Activated naive CD8-positive, alpha-beta T cell treated with anti-CD3 and anti-CD28 coated beads for 36 hours (primary cell): ENCODE measurements at regions not wholly inside any gene's neighbourhood (a gene's known extent, or its start where the extent isn't known, plus 50 kb on each side); places are given as distances from the start of the nearest gene placed in this dataset.
"Not testable (repeated sequence)": the region's sequence is repeated elsewhere in the genome, so short reads cannot be mapped to it uniquely, and the experiment has no call there.

Experiments
- DNase-seq: peaks from one replicate; pipeline ENCODE4 v3.0.0; 2021
- H3K27ac Mint-ChIP-seq: one replicate; pipeline ENCODE4 v1.8.0; 2022; ENCODE audit warnings: mild to moderate bottlenecking, moderate library complexity, mixed read lengths
- H3K27me3 Mint-ChIP-seq: one replicate; pipeline ENCODE4 v1.8.0; 2022; ENCODE audit warnings: mild to moderate bottlenecking, mixed read lengths
- H3K36me3 Mint-ChIP-seq: one replicate; pipeline ENCODE4 v1.8.0; 2021; ENCODE audit warnings: mild to moderate bottlenecking, mixed read lengths
- H3K4me1 Mint-ChIP-seq: one replicate; pipeline ENCODE4 v1.8.0; 2021; ENCODE audit warnings: mixed read lengths
- H3K4me3 Mint-ChIP-seq: one replicate; pipeline ENCODE4 v1.8.0; 2022; ENCODE audit warnings: mild to moderate bottlenecking, moderate library complexity, mixed read lengths
- H3K9me3 Mint-ChIP-seq: one replicate; pipeline ENCODE4 v1.8.0; 2022; ENCODE audit warnings: mixed read lengths

DNA sequence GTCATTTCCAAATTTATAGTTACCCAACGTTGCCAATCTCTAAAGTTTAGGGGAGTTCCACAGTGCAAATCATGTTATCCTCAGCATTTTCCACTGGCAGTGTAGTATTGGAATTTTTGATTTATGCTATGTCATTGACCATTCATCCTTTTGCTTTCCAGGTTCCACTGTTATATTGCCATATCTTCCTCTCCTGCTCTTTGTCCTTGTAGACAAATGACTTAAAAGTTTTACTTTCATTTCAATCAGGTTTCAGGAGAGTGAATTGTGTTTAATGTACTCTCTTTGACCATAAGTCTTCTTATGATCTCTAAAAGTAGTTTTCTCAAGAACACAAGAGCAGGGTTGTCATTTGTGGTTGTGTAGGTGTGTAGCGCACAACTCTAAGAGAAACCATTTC, 274.6 kb downstream of the COG6 start:
- Mint-ChIP-seq H3K27ac (no peak overlapping the region), H3K9me3 (peaks cover 5% of the 10 kb centered on the region), H3K4me3 (no peak overlapping the region), H3K27me3 (peaks cover 4% of the 10 kb centered on the region), H3K36me3 (peaks cover 2% of the 10 kb centered on the region), H3K4me1 (peaks cover 11% of the 10 kb centered on the region)
- no peak for DNase-seq

DNA sequence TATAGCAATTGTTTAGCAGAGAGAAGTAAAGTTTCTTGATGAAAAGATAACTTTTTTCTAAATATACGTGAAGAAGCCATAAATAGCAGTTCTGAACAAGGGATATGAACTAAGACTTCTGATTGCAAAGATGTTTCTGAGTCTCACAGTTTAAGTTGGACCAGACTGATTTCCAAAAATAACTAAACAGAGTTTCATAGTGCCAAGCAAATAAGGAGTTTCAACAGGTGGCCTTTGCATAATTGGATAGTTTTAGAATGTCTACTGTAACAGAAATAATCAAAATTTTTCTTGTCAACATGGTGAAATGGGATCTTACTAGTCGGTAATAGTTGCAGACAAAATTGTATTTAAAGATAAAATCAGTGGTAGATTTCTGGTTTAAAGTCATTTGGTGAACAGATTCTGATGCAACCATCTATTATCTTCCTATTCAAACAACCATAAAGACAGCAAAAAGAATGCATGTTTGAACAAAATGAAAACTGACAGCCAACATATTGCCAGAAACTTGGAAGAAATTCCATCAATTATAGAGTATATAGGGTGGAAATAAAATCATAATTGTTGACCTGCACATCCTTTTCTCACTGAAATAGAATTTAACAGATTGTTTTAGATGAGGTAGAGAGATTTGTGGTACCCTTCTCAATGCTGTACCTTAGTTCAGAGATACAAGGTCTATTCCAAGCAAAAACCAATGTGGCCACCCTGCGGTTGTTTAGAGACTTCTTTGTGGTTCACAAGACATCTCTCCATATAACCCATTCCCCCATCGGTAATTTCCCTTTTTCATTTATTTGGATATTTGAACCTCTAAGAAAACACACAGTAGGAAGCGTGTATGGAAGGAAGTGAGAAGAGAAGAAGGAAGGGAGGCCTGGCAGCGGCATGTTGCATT, 275.3 kb downstream of the COG6 start:
- Mint-ChIP-seq H3K36me3 (no peaks in the 10 kb centered on the region), H3K27ac (no peak overlapping the region), H3K9me3 (peaks cover 2% of the 10 kb centered on the region), H3K4me1 (peaks cover 15% of the 10 kb centered on the region), H3K27me3 (peaks cover 4% of the 10 kb centered on the region), H3K4me3 (no peak overlapping the region)
- DNase-seq = no peak

DNA sequence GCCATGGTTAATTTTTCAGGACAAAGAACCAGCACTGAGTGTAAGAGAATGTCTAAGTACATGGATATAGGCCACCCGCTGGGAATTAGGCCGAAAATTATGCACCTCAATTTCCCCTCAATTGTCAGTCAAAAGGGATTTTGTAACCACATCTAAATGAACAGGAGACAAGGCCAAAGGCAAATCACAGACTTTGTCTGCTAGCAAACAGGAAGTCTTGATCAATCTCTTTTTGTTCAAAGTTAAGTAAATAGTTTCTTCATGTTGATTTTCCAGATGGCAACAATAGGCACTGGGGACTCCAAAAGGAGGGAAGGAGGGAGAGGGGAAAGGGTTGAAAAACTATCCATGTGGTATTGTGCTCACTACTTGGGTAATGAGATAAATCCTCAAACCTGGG, 276.0 kb downstream of the COG6 start:
- Mint-ChIP-seq H3K4me1 (peaks cover 15% of the 10 kb centered on the region), H3K9me3 (peaks cover 2% of the 10 kb centered on the region), H3K4me3 (no peak overlapping the region), H3K36me3 (no peaks in the 10 kb centered on the region), H3K27me3 (peaks cover 4% of the 10 kb centered on the region), H3K27ac (no peak overlapping the region)
- no peak for DNase-seq

DNA sequence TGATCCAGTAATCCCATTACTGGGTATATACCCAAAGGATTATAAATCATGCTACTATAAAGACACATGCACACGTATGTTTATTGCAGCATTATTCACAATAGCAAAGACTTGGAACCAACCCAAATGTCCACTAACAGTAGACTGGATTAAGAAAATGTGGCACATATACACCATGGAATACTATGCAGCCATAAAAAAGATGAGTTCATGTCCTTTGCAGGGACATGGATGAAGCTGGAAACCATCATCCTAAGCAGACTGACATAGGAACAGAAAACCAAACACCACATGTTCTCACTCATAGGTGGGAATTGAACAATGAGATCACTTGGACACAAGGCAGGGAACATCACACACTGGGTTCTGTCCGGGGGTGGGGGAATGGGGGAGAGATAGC, 277.1 kb downstream of the COG6 start:
- H3K27ac Mint-ChIP-seq, H3K9me3 Mint-ChIP-seq, H3K27me3 Mint-ChIP-seq, DNase-seq, H3K4me3 Mint-ChIP-seq, H3K36me3 Mint-ChIP-seq: not testable (repeated sequence)
- H3K4me1 Mint-ChIP-seq = peaks cover 23% of the 10 kb centered on the region

DNA sequence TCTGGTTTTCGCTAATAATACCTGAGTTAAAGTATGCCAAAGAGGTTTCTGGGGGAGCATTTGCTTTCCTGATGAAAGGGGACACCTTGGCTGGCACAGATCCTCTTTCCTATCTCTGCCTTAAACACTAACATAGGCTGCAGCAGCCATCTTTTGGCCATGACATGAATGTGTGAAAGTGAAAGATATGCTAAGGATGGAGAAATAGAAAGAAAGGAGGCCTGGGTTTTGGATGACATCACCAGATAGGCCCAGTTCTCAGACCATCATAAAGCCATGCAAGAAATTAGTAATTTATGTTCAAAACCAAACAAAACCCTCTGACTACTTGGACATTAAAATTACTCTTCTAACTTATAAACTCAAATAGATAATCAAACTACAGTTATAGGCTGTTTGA, 279.7 kb downstream of the COG6 start:
- Mint-ChIP-seq H3K4me1 (peaks cover 23% of the 10 kb centered on the region), H3K4me3 (no peak overlapping the region), H3K36me3 (no peaks in the 10 kb centered on the region), H3K27ac (no peak overlapping the region), H3K9me3 (peaks cover 2% of the 10 kb centered on the region), H3K27me3 (peaks cover under 1% of the 10 kb centered on the region)
- DNase-seq = no peak

DNA sequence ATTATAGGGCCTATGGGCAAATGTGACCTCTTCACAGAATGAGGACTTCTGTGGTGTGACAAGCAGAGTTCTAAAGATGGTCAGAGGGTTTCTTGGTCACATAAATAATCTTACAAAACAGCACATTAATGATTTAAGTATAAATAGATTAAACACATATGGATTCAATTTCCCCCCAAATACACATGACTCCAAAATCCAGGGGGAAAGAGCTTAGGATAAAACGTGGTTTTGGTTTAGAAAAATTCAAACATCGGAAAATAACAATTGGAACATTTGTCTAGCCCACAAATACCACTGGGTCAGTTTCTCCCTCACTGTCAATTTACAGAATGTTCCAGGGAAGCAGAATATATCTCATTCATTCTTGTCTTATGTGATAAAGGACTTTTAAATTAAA, 283.1 kb downstream of the COG6 start:
- Mint-ChIP-seq H3K4me1 (peaks cover 22% of the 10 kb centered on the region), H3K27ac (no peak overlapping the region), H3K4me3 (no peak overlapping the region), H3K36me3 (no peaks in the 10 kb centered on the region), H3K27me3 (no peaks in the 10 kb centered on the region), H3K9me3 (peaks cover 2% of the 10 kb centered on the region)
- DNase-seq = no peak

DNA sequence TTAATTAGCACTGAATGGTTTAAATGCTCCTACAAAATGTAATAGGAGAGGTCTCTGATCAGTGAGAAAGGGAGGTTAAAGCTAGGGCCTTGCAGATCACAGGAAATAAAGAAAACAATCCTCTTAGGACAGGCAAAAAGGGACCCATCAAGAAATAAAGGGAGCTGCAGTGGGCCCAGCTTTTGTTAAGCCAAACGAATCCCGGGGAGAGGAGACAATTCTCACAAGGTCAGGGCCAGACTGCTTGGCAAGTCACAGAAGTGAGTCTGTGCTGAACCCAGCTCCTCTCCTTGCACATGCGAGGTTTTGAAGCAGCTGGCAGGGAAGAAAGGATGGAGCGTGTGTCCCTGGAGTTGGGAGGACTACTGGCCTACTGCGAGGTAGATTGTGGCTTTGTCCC, 285.8 kb downstream of the COG6 start:
- DNase-seq = no peak
- no peaks in the 10 kb centered on the region for H3K9me3 Mint-ChIP-seq
- no peaks in the 10 kb centered on the region for H3K27me3 Mint-ChIP-seq
- no peak overlapping the region for H3K27ac Mint-ChIP-seq
- no peak overlapping the region for H3K4me3 Mint-ChIP-seq
- no peaks in the 10 kb centered on the region for H3K36me3 Mint-ChIP-seq
- peaks cover 21% of the 10 kb centered on the region for H3K4me1 Mint-ChIP-seq

DNA sequence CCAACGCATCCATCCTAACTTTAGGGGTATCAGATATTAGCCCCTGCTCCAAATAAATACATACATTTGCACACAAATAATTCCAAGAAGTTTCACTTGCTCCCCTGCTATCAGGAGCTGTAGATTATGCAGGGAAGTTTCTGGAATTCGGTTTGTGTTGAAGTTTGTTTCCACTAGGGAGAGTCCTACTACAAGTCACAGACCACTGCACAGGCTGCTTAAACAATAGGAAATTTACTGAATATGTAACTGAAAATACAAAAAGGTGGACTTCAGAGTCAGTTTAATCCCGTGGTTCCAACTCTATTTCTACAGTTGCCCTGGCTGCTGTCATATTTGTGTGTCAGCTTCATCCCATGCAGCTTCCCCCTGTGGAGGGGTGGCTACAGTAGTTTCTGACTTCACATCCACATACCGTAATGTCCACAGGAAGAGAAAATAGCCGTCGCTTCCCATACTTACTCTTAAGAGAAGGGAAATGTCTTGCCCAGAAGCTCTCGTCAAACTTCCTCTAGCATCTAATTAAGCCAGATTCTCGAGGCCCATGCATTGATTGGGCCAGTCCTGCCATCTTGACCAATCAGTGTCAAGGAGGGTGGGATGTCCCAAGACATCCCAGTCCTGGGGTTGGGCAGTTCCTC, 286.6 kb downstream of the COG6 start:
- Mint-ChIP-seq H3K4me3 (no peak overlapping the region), H3K4me1 (peaks cover 17% of the 10 kb centered on the region), H3K36me3 (no peaks in the 10 kb centered on the region), H3K9me3 (no peaks in the 10 kb centered on the region), H3K27ac (no peak overlapping the region), H3K27me3 (no peaks in the 10 kb centered on the region)
- no peak for DNase-seq

DNA sequence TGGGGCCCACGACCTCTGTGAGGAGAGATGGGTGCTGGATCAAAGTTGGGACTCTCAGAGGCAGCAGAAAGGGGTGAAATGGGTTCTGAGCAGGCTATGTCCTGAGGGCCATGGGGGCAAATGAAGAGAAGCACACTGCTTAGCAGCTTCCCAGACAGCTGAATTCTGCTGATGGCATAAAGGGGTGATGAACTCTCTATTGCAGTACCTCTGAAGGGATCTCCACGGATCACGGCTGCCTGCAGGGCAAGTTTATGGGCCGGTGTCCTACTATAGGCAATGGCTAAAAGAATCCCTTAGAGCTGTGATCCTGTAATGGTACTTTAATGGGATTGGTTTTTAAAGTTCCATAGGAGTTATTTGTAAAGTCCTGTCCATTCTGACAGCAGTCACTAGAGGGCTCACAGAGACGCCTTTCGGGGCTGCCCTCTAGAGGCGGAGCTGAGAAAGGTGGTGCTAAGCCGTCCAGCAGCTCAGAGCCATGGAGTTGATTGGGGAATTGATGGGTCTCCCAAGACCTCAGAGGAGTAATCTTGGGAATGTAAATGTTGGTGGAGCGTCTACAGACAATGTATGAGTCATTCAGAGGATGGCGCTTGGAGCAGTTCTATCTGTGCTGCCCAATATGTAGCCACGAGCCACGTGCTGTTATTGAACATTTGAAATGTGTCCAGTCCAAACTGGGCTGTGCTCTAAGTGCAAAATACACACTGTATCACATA, 287.3 kb downstream of the COG6 start:
- Mint-ChIP-seq H3K36me3 (no peaks in the 10 kb centered on the region), H3K4me3 (no peak overlapping the region), H3K9me3 (no peaks in the 10 kb centered on the region), H3K4me1 (peaks cover 13% of the 10 kb centered on the region), H3K27ac (no peak overlapping the region), H3K27me3 (no peaks in the 10 kb centered on the region)
- peak; percentile 71 for DNase-seq

DNA sequence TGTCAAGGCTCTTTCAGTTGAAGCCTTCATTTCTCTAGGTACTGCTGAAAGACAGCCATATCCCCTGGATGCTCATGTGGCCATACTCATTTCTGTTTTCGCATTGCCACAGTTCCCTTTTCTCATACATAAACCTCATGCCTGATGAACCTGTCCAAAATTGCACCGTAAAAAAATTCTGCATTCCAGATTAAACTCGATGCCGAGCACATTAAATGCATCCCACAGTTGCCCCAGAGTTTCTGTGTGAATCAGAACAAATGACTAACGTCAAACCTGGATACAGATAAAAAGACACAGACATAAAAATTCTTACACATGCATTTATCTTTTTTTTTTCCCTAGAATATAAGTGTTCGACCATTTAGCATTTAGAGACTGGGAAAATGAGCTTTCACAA, 288.2 kb downstream of the COG6 start:
- no peak overlapping the region for H3K27ac Mint-ChIP-seq
- H3K36me3 Mint-ChIP-seq = no peaks in the 10 kb centered on the region
- H3K4me1 Mint-ChIP-seq = peaks cover 9% of the 10 kb centered on the region
- no peaks in the 10 kb centered on the region for H3K27me3 Mint-ChIP-seq
- no peaks in the 10 kb centered on the region for H3K9me3 Mint-ChIP-seq
- DNase-seq = no peak
- H3K4me3 Mint-ChIP-seq = no peak overlapping the region

DNA sequence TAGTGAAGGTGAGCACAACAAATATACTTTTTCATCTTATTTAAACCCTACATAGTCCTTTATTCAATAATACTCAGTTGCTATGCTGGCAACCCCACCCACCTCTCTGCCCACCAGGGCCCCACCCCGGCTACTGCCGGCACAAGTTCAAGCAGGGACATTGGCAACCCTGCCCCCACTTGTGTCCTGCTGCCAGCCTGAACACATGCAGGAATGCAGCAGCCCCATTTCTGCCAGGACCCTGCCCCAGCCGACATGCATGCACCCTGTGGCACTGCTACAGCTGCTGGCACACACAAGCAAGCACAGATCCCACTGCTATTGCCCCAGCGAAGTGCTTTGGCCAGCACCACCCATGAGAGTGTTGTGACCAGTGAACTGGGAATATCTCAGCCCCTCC, 289.8 kb downstream of the COG6 start:
- Mint-ChIP-seq H3K36me3 (no peaks in the 10 kb centered on the region), H3K4me1 (peaks cover 9% of the 10 kb centered on the region), H3K4me3 (no peak overlapping the region), H3K9me3 (no peaks in the 10 kb centered on the region), H3K27ac (no peak overlapping the region), H3K27me3 (no peaks in the 10 kb centered on the region)
- no peak for DNase-seq

DNA sequence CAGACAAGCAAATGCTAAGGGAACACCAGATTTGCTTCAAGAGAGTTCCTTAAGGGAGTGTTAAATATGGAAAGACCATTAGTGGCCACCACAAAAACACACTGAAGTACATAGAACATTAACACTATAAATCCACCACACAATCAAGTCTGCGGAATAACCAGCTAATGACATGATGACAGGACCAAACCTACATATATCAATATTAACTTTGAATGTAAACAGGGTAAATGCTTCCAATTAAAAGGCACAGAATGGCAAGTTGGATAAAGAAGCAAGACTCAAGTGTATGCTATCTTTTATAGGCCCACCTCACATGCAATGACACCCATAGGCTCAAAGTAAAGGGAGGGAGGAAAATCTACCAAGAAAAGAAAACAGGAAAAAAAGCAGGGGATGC, 291.3 kb downstream of the COG6 start:
- Mint-ChIP-seq H3K9me3 (no peaks in the 10 kb centered on the region), H3K36me3 (no peaks in the 10 kb centered on the region), H3K27ac (no peak overlapping the region), H3K4me1 (peaks cover 14% of the 10 kb centered on the region), H3K27me3 (no peaks in the 10 kb centered on the region), H3K4me3 (no peak overlapping the region)
- no peak for DNase-seq

DNA sequence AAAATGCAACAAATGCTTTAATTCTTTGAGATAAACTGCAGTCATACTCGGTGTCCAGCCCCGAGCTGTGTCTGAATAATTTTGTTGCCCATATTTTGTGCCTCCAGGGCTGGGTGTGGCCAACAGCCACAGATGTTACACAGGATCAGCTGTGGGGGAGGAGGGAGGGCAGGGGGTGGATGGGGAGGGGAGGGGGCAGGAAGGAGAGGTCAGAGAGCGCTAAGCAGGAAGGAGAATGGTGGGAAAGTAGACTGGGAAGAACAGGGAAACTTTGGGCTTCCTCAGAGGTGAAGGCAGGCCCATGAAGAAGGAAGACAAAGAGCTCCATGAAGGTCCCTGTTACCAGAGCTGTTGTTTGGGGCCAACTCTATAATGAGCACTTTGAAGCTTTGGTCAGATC, 295.8 kb downstream of the COG6 start:
- no peaks in the 10 kb centered on the region for H3K27me3 Mint-ChIP-seq
- peaks cover 30% of the 10 kb centered on the region for H3K4me1 Mint-ChIP-seq
- DNase-seq = no peak
- no peak overlapping the region for H3K4me3 Mint-ChIP-seq
- H3K27ac Mint-ChIP-seq = peak overlapping the region; percentile 5
- no peaks in the 10 kb centered on the region for H3K9me3 Mint-ChIP-seq
- no peaks in the 10 kb centered on the region for H3K36me3 Mint-ChIP-seq

DNA sequence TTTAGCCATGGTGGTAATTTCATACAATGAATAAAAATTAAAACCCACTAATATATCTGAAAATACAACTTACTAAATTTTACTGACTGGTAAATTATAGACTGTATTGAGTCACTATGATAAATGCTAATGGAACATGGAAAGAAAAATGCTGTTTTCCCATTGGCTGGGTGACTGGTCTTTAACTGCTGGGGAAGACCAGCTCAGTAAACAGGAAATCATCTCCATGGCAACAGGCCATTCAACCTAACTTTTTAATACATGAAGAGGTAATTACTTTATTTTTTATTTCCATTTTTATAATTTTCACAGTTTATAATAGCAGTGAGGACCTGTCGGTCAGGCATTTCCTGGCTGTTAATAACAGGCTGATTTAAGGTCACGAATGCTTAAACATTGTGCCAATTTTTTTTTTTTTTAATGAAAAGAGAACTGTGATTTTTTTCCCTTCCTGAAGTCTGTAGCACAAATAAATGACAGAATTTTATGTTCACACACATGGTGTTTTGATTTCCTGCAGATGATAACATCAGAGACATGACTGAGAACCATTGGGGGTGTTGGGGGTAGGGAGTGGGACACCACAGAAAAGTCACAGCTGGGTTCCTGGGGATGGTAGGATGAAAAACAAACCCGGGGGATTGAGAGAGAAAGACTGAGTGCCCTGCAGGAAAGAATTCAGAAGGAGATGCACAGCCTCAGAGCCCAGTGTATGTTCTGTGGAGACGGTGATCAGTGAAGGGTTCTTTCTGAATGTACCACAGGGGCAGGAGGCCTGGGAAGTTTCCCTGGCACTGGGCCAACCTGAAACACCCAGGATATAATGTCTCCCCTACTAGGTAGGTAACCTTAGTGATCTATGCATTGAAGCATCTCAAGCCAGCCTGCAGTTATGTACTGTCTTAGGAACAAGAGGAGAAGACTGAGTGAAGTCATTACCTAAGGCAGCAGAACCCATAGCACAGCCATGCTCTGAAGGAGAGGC, 297.1 kb downstream of the COG6 start:
- Mint-ChIP-seq H3K4me3 (peak overlapping the region; percentile 0), H3K4me1 (peaks cover 42% of the 10 kb centered on the region), H3K27ac (peak overlapping the region; percentile 83), H3K27me3 (no peaks in the 10 kb centered on the region), H3K9me3 (no peaks in the 10 kb centered on the region), H3K36me3 (peaks cover 2% of the 10 kb centered on the region)
- no peak for DNase-seq
